K562 (cell line): ENCODE measurements at regions not wholly inside any gene's neighbourhood (a gene's known extent, or its start where the extent isn't known, plus 50 kb on each side); places are given as distances from the start of the nearest gene placed in this dataset.

Source experiments
- ATAC-seq: fragments of 200-7000 bp; cut with Tn5 transposase; 3 replicates; pipeline ENCODE4 v1.9.1; 2020; ENCODE audit warnings: moderate library complexity
- BruUV-seq: library from RNA; stranded (reverse); fragments of 400-500 nt; replicated peaks from 2 replicates; lab custom pipeline; 2021; lab: Mats Ljungman, UMichigan
- CTCF ChIA-PET: fragments of 300-600 bp; formaldehyde crosslinking; extraction: SDS; loops from one replicate; lab custom pipeline; 2021; ENCODE audit warnings: low intra/inter-chr PET ratio; lab: Yijun Ruan, JAX
- POLR2A ChIA-PET: fragments of 300-600, 350-650 bp; sonication (Branson Sonifier 250); formaldehyde crosslinking; extraction: SDS; loops from one replicate; lab custom pipeline; 2021; ENCODE audit warnings: antibody characterized with exemption, inconsistent platforms; lab: Yijun Ruan, JAX
- DNase-seq, 4 experiments: peaks; one replicate each; pipeline versions ENCODE4 v3.0.0 to v3.0.0-alpha.2; 2011 to 2018; ENCODE audit warnings: low spot score in 3 of 4, mixed read lengths in 3 of 4; ENCODE audit errors: extremely low read depth in 1 of 4
- FAIRE-seq: peaks from 2 replicates; lab custom pipeline; 2011; peaks lifted over from hg19 to GRCh38; lab: Jason Lieb, UNC
- H2AFZ ChIP-seq: 2 replicates; pipeline ENCODE4 v1.6.0; 2011; ENCODE audit warnings: low read depth, low read length, control low read depth, inconsistent platforms
- H3K27ac ChIP-seq: fragments of 200-600 bp; 3 replicates; pipeline ENCODE4 v1.8.0; 2011; ENCODE audit warnings: low read depth, mild to moderate bottlenecking, control low read depth, inconsistent platforms, low read length, moderate library complexity, mixed read lengths; ENCODE audit errors: extremely low read depth
- H3K27me3 ChIP-seq, 2 experiments: fragments of 300-600 bp in 1 of 2; 2 replicates in 1 of 2; 3 replicates in 1 of 2; pipeline versions ENCODE4 v1.6.0 to v1.8.0; 2011; ENCODE audit warnings: inconsistent platforms in 2 of 2, low read length in 2 of 2, mild to moderate bottlenecking in 1 of 2, mixed read lengths in 1 of 2, moderate library complexity in 1 of 2; ENCODE audit not compliant: control insufficient read depth in 2 of 2, insufficient read depth in 2 of 2
- H3K36me3 ChIP-seq: fragments of 300-600 bp; 3 replicates; pipeline ENCODE4 v1.8.0; 2011; ENCODE audit warnings: mild to moderate bottlenecking, low read length, inconsistent platforms; ENCODE audit not compliant: control insufficient read depth, insufficient read depth
- H3K4me1 ChIP-seq, 2 experiments: fragments of 200-600 bp in 1 of 2; replicated peaks in 1 of 2; 2 replicates in 1 of 2; 3 replicates in 1 of 2; pipeline versions ENCODE4 v1.5.1 to v1.8.0; 2011; ENCODE audit warnings: inconsistent platforms in 2 of 2, low read length in 2 of 2, mild to moderate bottlenecking in 1 of 2, mixed read lengths in 1 of 2, moderate library complexity in 1 of 2; ENCODE audit not compliant: control insufficient read depth in 2 of 2, insufficient read depth in 2 of 2
- H3K4me2 ChIP-seq: 2 replicates; pipeline ENCODE4 v1.6.1; 2011; ENCODE audit warnings: low read length, control low read depth, inconsistent platforms, mixed read lengths; ENCODE audit not compliant: insufficient read depth
- H3K4me3 ChIP-seq: fragments of 200-600 bp; sonication (generic), shearing (Covaris generic); 2 replicates; pipeline ENCODE4 v1.5.1; 2016; ENCODE audit warnings: control low read depth, inconsistent platforms
- H3K79me2 ChIP-seq: fragments of 200-600 bp; 3 replicates; pipeline ENCODE4 v1.8.0; 2011; ENCODE audit warnings: low read length, inconsistent platforms; ENCODE audit not compliant: control insufficient read depth, insufficient read depth
- H3K9ac ChIP-seq, 2 experiments: 2 replicates each; pipeline versions ENCODE4 v1.6.0 to v1.6.1; 2011; ENCODE audit warnings: low read depth in 2 of 2, low read length in 2 of 2, control low read depth in 1 of 2, inconsistent platforms in 1 of 2, mild to moderate bottlenecking in 1 of 2, mixed read lengths in 1 of 2; ENCODE audit not compliant: insufficient read depth in 1 of 2
- H3K9me1 ChIP-seq: one replicate; pipeline ENCODE4 v1.6.0; 2011; ENCODE audit warnings: inconsistent platforms, mild to moderate bottlenecking, low read length, moderate library complexity; ENCODE audit not compliant: control insufficient read depth, insufficient read depth
- H3K9me3 ChIP-seq: replicated peaks from 2 replicates; pipeline ENCODE4 v1.5.1; 2011; ENCODE audit warnings: low read depth, low read length, inconsistent platforms; ENCODE audit not compliant: control insufficient read depth, insufficient read depth
- H4K20me1 ChIP-seq: replicated peaks from 2 replicates; pipeline ENCODE4 v1.6.1; 2011; ENCODE audit warnings: low read length, inconsistent platforms, mixed read lengths; ENCODE audit not compliant: control insufficient read depth, insufficient read depth
- ATF4 ChIP-seq: fragments of 450-650 bp; formaldehyde crosslinking; IDR thresholded peaks from 2 replicates; pipeline ENCODE4 v1.4.0; 2022; ENCODE audit warnings: mild to moderate bottlenecking, moderate library complexity
- CTCF ChIP-seq, 3 experiments: IDR thresholded peaks in 2 of 3; conservative IDR thresholded peaks in 1 of 3; 2 replicates each; pipeline ENCODE4 v1.5.1; 2011 to 2012; ENCODE audit warnings: low read length in 3 of 3, mild to moderate bottlenecking in 3 of 3, control low read depth in 2 of 3, improper control_type of control experiment in 1 of 3, inconsistent platforms in 1 of 3, low read depth in 1 of 3, mixed read lengths in 1 of 3, moderate library complexity in 1 of 3; ENCODE audit not compliant: insufficient read depth in 2 of 3
- ERF ChIP-seq: fragments of 450-650 bp; formaldehyde crosslinking; IDR thresholded peaks from 2 replicates; pipeline ENCODE4 v1.4.0; 2020; ENCODE audit warnings: mild to moderate bottlenecking, mixed read lengths
- HNRNPLL ChIP-seq: fragments of 200-400 bp; formaldehyde crosslinking; IDR thresholded peaks from 2 replicates; pipeline ENCODE4 v1.6.1; 2017; ENCODE audit warnings: low read length, low read depth, mild to moderate bottlenecking; ENCODE audit not compliant: poor library complexity, severe bottlenecking
- HOXB6 ChIP-seq: fragments of 250-450 bp; sonication (Bioruptor Pico); IDR thresholded peaks from 2 replicates; pipeline ENCODE4 v1.5.1; 2022; ENCODE audit warnings: mild to moderate bottlenecking, borderline replicate concordance
- ILK ChIP-seq: fragments of 450-650 bp; IDR thresholded peaks from 2 replicates; pipeline ENCODE4 v1.6.1; 2016; ENCODE audit warnings: missing genetic modification characterization, low read depth, mild to moderate bottlenecking, missing compliant biosample characterization, moderate library complexity, borderline replicate concordance
- KAT7 ChIP-seq: sonication (generic); formaldehyde crosslinking; IDR thresholded peaks from 2 replicates; pipeline ENCODE4 v1.8.0; 2022; ENCODE audit warnings: missing genetic modification reagents, mild to moderate bottlenecking, borderline replicate concordance
- SIN3A ChIP-seq, 2 experiments: fragments of 150-350 bp in 1 of 2; IDR thresholded peaks; 2 replicates each; pipeline ENCODE4 v1.6.1; 2011 to 2016; ENCODE audit warnings: borderline replicate concordance in 2 of 2, low read depth in 2 of 2, low read length in 2 of 2, mild to moderate bottlenecking in 2 of 2, moderate library complexity in 2 of 2; ENCODE audit not compliant: control insufficient read depth in 1 of 2
- ZBTB9 ChIP-seq: fragments of 450-650 bp; formaldehyde crosslinking; IDR thresholded peaks from 2 replicates; pipeline ENCODE4 v1.4.0; 2020; ENCODE audit warnings: mild to moderate bottlenecking, moderate library complexity
- ZNF561 ChIP-seq: fragments of 450-650 bp; formaldehyde crosslinking; conservative IDR thresholded peaks from 2 replicates; pipeline ENCODE4 v1.4.0; 2020; ENCODE audit warnings: mild to moderate bottlenecking, moderate library complexity
- WGBS: fragments of 100-300 bp; shearing (Covaris generic); methylation state at CpG from one replicate; pipeline ENCODE4 v1.1.6; 2016; ENCODE audit warnings: low coverage, mixed read lengths; ENCODE audit not compliant: insufficient coverage; ENCODE audit errors: missing lambda C conversion rate; 5-methylcytosine and 5-hydroxymethylcytosine counted together
- in situ Hi-C: fragments of 300-500 bp; cut with MboI; formaldehyde crosslinking; loops from 4 replicates; pipeline ENCODE4 v1.15.0; 2018; ENCODE audit warnings: inconsistent platforms, mixed read lengths
- intact Hi-C: fragments of 100-400 bp; cut with micrococcal nuclease; formaldehyde crosslinking; loops from 2 replicates; pipeline ENCODE4 v1.14.2; 2022

- no TSS peak for BruUV-seq
- no peak overlapping the region for H2AFZ ChIP-seq
- no peaks in the 10 kb centered on the region for H3K9me3 ChIP-seq
- H4K20me1 ChIP-seq, result no peaks in the 10 kb centered on the region
- H3K9me1 ChIP-seq, result no peaks in the 10 kb centered on the region
- POLR2A ChIA-PET, result no interaction called here
- H3K4me1 ChIP-seq, result no peaks in the 10 kb centered on the region
- H3K9ac ChIP-seq, result no peak overlapping the region
- FAIRE-seq (no peak), DNase-seq (no peak)
- 0% methylated on average over 7 of the region's 7 CpGs for WGBS
- no peak overlapping the region for H3K4me2 ChIP-seq
- peaks cover 0 to 15% of the 10 kb centered on the region in 2 experiments; a peak in 1 of 5 replicates for H3K27me3 ChIP-seq
- H3K36me3 ChIP-seq, result no peaks in the 10 kb centered on the region
- TF ChIP-seq HNRNPLL, result no peak
- TF ChIP-seq, all 486 proteins: peak for 0
- H3K79me2 ChIP-seq, result no peaks in the 10 kb centered on the region
- CTCF ChIA-PET, result no interaction called here
- in situ Hi-C loops (no loop called here), intact Hi-C loops (no loop called here)
- no peak overlapping the region for H3K4me3 ChIP-seq
- no peak for ATAC-seq
- no peak overlapping the region for H3K27ac ChIP-seq
Observed at GRCh38 chr16:50434872-50435478, 66.2 kb upstream of the BRD7 start.

GRCh38 chr16:50430076-50430475 is 61.3 kb upstream of the BRD7 start:
- no peaks in the 10 kb centered on the region; the same call in 1 of the 2 replicates for H4K20me1 ChIP-seq
- H3K9me3 ChIP-seq, result no peaks in the 10 kb centered on the region
- ChIA-PET CTCF (no interaction called here), POLR2A (no interaction called here)
- no peak overlapping the region for H2AFZ ChIP-seq
- H3K27me3 ChIP-seq, result peaks cover 0 to 16% of the 10 kb centered on the region in 2 experiments; a peak in 2 of 5 replicates
- no peak for ATAC-seq
- H3K4me1 ChIP-seq, result no peaks in the 10 kb centered on the region; a peak in 2 of 5 replicates
- no peak overlapping the region for H3K4me3 ChIP-seq
- H3K36me3 ChIP-seq, result no peaks in the 10 kb centered on the region
- in situ Hi-C loops, result no loop called here
- BruUV-seq, result no TSS peak
- H3K27ac ChIP-seq, result no peak overlapping the region
- no peak overlapping the region for H3K9ac ChIP-seq
- H3K9me1 ChIP-seq, result no peaks in the 10 kb centered on the region
- intact Hi-C loops, result no loop called here
- no peaks in the 10 kb centered on the region for H3K79me2 ChIP-seq
- H3K4me2 ChIP-seq, result no peak overlapping the region
- DNase-seq, result no peak
- no peak for FAIRE-seq
- WGBS, result 3% methylated on average over 3 of the region's 3 CpGs
- TF ChIP-seq ZBTB9 (CRISPR knock-in tag), result no peak
- TF ChIP-seq ILK (tag), result no peak
- no peak for TF ChIP-seq CTCF (IDR thresholded peaks at IDR 0.05 in 2 of 3, conservative IDR thresholded peaks at IDR 0.05 in 1 of 3; ENCODE audit: insufficient read depth in 2 of 3, low read depth in 1 of 3, low read length in 3 of 3)
- TF ChIP-seq ATF4 (CRISPR knock-in tag), result no peak
- TF ChIP-seq SIN3A (IDR thresholded peaks at IDR 0.05; ENCODE audit: borderline replicate concordance in 2 of 2, control insufficient read depth in 1 of 2, low read depth in 2 of 2, low read length in 2 of 2), result no peak
- no peak for TF ChIP-seq HOXB6 (CRISPR knock-in tag)
- TF ChIP-seq ZNF561 (CRISPR knock-in tag), result no peak
- no peak for TF ChIP-seq ERF
- no peak for TF ChIP-seq KAT7 (CRISPR knock-in tag)
